Testis (tissue), 2 donors: ENCODE measurements at regions not wholly inside any gene's neighbourhood (a gene's known extent, or its start where the extent isn't known, plus 50 kb on each side); places are given as distances from the start of the nearest gene placed in this dataset.

Experiments used
- CTCF ChIP-seq, 3 experiments: fragments of 450-650 bp in 2 of 3; fragments of 200-600 bp in 1 of 3; sonication (generic) in 1 of 3; IDR thresholded peaks; one replicate each; pipeline ENCODE4 v1.5.1; 2016 to 2019; ENCODE audit warnings: antibody characterized with exemption in 3 of 3, mild to moderate bottlenecking in 2 of 3, moderate library complexity in 1 of 3
- POLR2A ChIP-seq: fragments of 450-650 bp; IDR thresholded peaks from one replicate; pipeline ENCODE4 v1.6.1; 2017; ENCODE audit warnings: antibody characterized with exemption, mild to moderate bottlenecking, moderate library complexity

GRCh38 chr17:13671771-13672170 lies 70.0 kb upstream of the HS3ST3A1 start:
- TF ChIP-seq CTCF (IDR thresholded peaks at IDR 0.05) (no peak), POLR2A (no peak)
